ENCODE measurements at regions not wholly inside any gene's neighbourhood (a gene's known extent, or its start where the extent isn't known, plus 50 kb on each side); places are given as distances from the start of the nearest gene placed in this dataset.
A peak's percentile ranks its signal among the peaks of the same experiment; 100 is the strongest.

GRCh38 chr5:174229068-174229467 lies 183.6 kb downstream of the NSG2 start:
- Histone ChIP-seq H3K36me3 (replicated peaks in 1 of 2; ENCODE audit: insufficient read depth in 1 of 2, low read depth in 2 of 2) (no peaks in the 10 kb centered on the region), H3K27ac (no peak overlapping the region), H3K9me3 (no peaks in the 10 kb centered on the region), H3K4me1 (no peaks in the 10 kb centered on the region), H3K4me3 (no peak overlapping the region), H3K27me3 (no peaks in the 10 kb centered on the region)
- TF ChIP-seq POLR2A (IDR thresholded peaks at IDR 0.05), result no peak
- no peak for TF ChIP-seq CTCF (IDR thresholded peaks at IDR 0.05)
- no peak for DNase-seq
- no peak for ATAC-seq
- intact Hi-C loops (cut with DNase I), result no loop called here
- 38 to 90% methylated on average over 1 of the region's 1 CpG for WGBS, 2 donors

- ATAC-seq (no peak), DNase-seq (peak in 1 of 4 donors; percentile 5)
- H3K27ac ChIP-seq, result no peak overlapping the region
- H3K36me3 ChIP-seq (replicated peaks in 1 of 2; ENCODE audit: insufficient read depth in 1 of 2, low read depth in 2 of 2), result no peaks in the 10 kb centered on the region
- no peak overlapping the region for H3K4me3 ChIP-seq
- WGBS, 2 donors, result 62 to 65% methylated on average over 3 of the region's 3 CpGs
- H3K4me1 ChIP-seq, result no peaks in the 10 kb centered on the region
- no peaks in the 10 kb centered on the region for H3K27me3 ChIP-seq
- intact Hi-C loops (cut with DNase I), result no loop called here
- TF ChIP-seq POLR2A (IDR thresholded peaks at IDR 0.05) (no peak), CTCF (IDR thresholded peaks at IDR 0.05) (no peak)
- no peaks in the 10 kb centered on the region for H3K9me3 ChIP-seq
These were observed 184.2 kb downstream of the NSG2 start for GRCh38 chr5:174229514-174230370.

GRCh38 chr5:174231956-174232487 lies 186.5 kb downstream of the NSG2 start:
- Histone ChIP-seq H3K4me1 (no peaks in the 10 kb centered on the region), H3K27ac (no peak overlapping the region), H3K36me3 (replicated peaks in 1 of 2; ENCODE audit: insufficient read depth in 1 of 2, low read depth in 2 of 2) (no peaks in the 10 kb centered on the region), H3K27me3 (no peaks in the 10 kb centered on the region), H3K4me3 (no peak overlapping the region), H3K9me3 (no peaks in the 10 kb centered on the region)
- intact Hi-C loops (cut with DNase I), result no loop called here
- 27 to 36% methylated on average over 7 of the region's 7 CpGs for WGBS, 2 donors
- DNase-seq, result peak in 3 of 4 donors; percentile 7 to 46 (median 44)
- no peak for TF ChIP-seq CTCF (IDR thresholded peaks at IDR 0.05)
- no peak for TF ChIP-seq POLR2A (IDR thresholded peaks at IDR 0.05)
- no peak for ATAC-seq

GRCh38 chr5:174234388-174234787 lies 188.9 kb downstream of the NSG2 start:
- no peak for ATAC-seq
- no peak overlapping the region for H3K27ac ChIP-seq
- no peaks in the 10 kb centered on the region for H3K27me3 ChIP-seq
- no peaks in the 10 kb centered on the region for H3K36me3 ChIP-seq (replicated peaks in 1 of 2; ENCODE audit: insufficient read depth in 1 of 2, low read depth in 2 of 2)
- DNase-seq, result no peak
- TF ChIP-seq CTCF (IDR thresholded peaks at IDR 0.05) (no peak), POLR2A (IDR thresholded peaks at IDR 0.05) (no peak)
- no peaks in the 10 kb centered on the region for H3K9me3 ChIP-seq
- intact Hi-C loops (cut with DNase I), result no loop called here
- H3K4me1 ChIP-seq, result no peaks in the 10 kb centered on the region
- no peak overlapping the region for H3K4me3 ChIP-seq
- 52 to 71% methylated on average over 8 of the region's 8 CpGs for WGBS, 2 donors

All from body of pancreas (tissue), 4 donors.